K562 (cell line): ENCODE measurements at regions not wholly inside any gene's neighbourhood (a gene's known extent, or its start where the extent isn't known, plus 50 kb on each side); places are given as distances from the start of the nearest gene placed in this dataset.

Experiments used
- ATAC-seq: fragments of 200-7000 bp; cut with Tn5 transposase; 3 replicates; pipeline ENCODE4 v1.9.1; 2020; ENCODE audit warnings: moderate library complexity
- BruUV-seq: library from RNA; stranded (reverse); fragments of 400-500 nt; replicated peaks from 2 replicates; lab custom pipeline; 2021; lab: Mats Ljungman, UMichigan
- CTCF ChIA-PET: fragments of 300-600 bp; formaldehyde crosslinking; extraction: SDS; loops from one replicate; lab custom pipeline; 2021; ENCODE audit warnings: low intra/inter-chr PET ratio; lab: Yijun Ruan, JAX
- POLR2A ChIA-PET: fragments of 300-600, 350-650 bp; sonication (Branson Sonifier 250); formaldehyde crosslinking; extraction: SDS; loops from one replicate; lab custom pipeline; 2021; ENCODE audit warnings: antibody characterized with exemption, inconsistent platforms; lab: Yijun Ruan, JAX
- DNase-seq, 4 experiments: peaks; one replicate each; pipeline versions ENCODE4 v3.0.0 to v3.0.0-alpha.2; 2011 to 2018; ENCODE audit warnings: low spot score in 3 of 4, mixed read lengths in 3 of 4; ENCODE audit errors: extremely low read depth in 1 of 4
- FAIRE-seq: peaks from 2 replicates; lab custom pipeline; 2011; peaks lifted over from hg19 to GRCh38; lab: Jason Lieb, UNC
- H2AFZ ChIP-seq: 2 replicates; pipeline ENCODE4 v1.6.0; 2011; ENCODE audit warnings: low read depth, low read length, control low read depth, inconsistent platforms
- H3K27ac ChIP-seq: fragments of 200-600 bp; 3 replicates; pipeline ENCODE4 v1.8.0; 2011; ENCODE audit warnings: low read depth, mild to moderate bottlenecking, control low read depth, inconsistent platforms, low read length, moderate library complexity, mixed read lengths; ENCODE audit errors: extremely low read depth
- H3K27me3 ChIP-seq, 2 experiments: fragments of 300-600 bp in 1 of 2; 2 replicates in 1 of 2; 3 replicates in 1 of 2; pipeline versions ENCODE4 v1.6.0 to v1.8.0; 2011; ENCODE audit warnings: inconsistent platforms in 2 of 2, low read length in 2 of 2, mild to moderate bottlenecking in 1 of 2, mixed read lengths in 1 of 2, moderate library complexity in 1 of 2; ENCODE audit not compliant: control insufficient read depth in 2 of 2, insufficient read depth in 2 of 2
- H3K36me3 ChIP-seq: fragments of 300-600 bp; 3 replicates; pipeline ENCODE4 v1.8.0; 2011; ENCODE audit warnings: mild to moderate bottlenecking, low read length, inconsistent platforms; ENCODE audit not compliant: control insufficient read depth, insufficient read depth
- H3K4me1 ChIP-seq, 2 experiments: fragments of 200-600 bp in 1 of 2; replicated peaks in 1 of 2; 2 replicates in 1 of 2; 3 replicates in 1 of 2; pipeline versions ENCODE4 v1.5.1 to v1.8.0; 2011; ENCODE audit warnings: inconsistent platforms in 2 of 2, low read length in 2 of 2, mild to moderate bottlenecking in 1 of 2, mixed read lengths in 1 of 2, moderate library complexity in 1 of 2; ENCODE audit not compliant: control insufficient read depth in 2 of 2, insufficient read depth in 2 of 2
- H3K4me2 ChIP-seq: 2 replicates; pipeline ENCODE4 v1.6.1; 2011; ENCODE audit warnings: low read length, control low read depth, inconsistent platforms, mixed read lengths; ENCODE audit not compliant: insufficient read depth
- H3K4me3 ChIP-seq: fragments of 200-600 bp; sonication (generic), shearing (Covaris generic); 2 replicates; pipeline ENCODE4 v1.5.1; 2016; ENCODE audit warnings: control low read depth, inconsistent platforms
- H3K79me2 ChIP-seq: fragments of 200-600 bp; 3 replicates; pipeline ENCODE4 v1.8.0; 2011; ENCODE audit warnings: low read length, inconsistent platforms; ENCODE audit not compliant: control insufficient read depth, insufficient read depth
- H3K9ac ChIP-seq, 2 experiments: 2 replicates each; pipeline versions ENCODE4 v1.6.0 to v1.6.1; 2011; ENCODE audit warnings: low read depth in 2 of 2, low read length in 2 of 2, control low read depth in 1 of 2, inconsistent platforms in 1 of 2, mild to moderate bottlenecking in 1 of 2, mixed read lengths in 1 of 2; ENCODE audit not compliant: insufficient read depth in 1 of 2
- H3K9me1 ChIP-seq: one replicate; pipeline ENCODE4 v1.6.0; 2011; ENCODE audit warnings: inconsistent platforms, mild to moderate bottlenecking, low read length, moderate library complexity; ENCODE audit not compliant: control insufficient read depth, insufficient read depth
- H3K9me3 ChIP-seq: replicated peaks from 2 replicates; pipeline ENCODE4 v1.5.1; 2011; ENCODE audit warnings: low read depth, low read length, inconsistent platforms; ENCODE audit not compliant: control insufficient read depth, insufficient read depth
- H4K20me1 ChIP-seq: replicated peaks from 2 replicates; pipeline ENCODE4 v1.6.1; 2011; ENCODE audit warnings: low read length, inconsistent platforms, mixed read lengths; ENCODE audit not compliant: control insufficient read depth, insufficient read depth
- ELK3 ChIP-seq: fragments of 450-650 bp; formaldehyde crosslinking; IDR thresholded peaks from 2 replicates; pipeline ENCODE4 v1.4.0; 2020; ENCODE audit warnings: mild to moderate bottlenecking
- GABPA ChIP-seq: fragments of 200-800 bp; sonication (Bioruptor generic); conservative IDR thresholded peaks from 2 replicates; pipeline ENCODE4 v1.6.1; 2016; ENCODE audit warnings: low read depth, missing genetic modification characterization, missing compliant biosample characterization
- HDAC6 ChIP-seq: IDR thresholded peaks from 2 replicates; pipeline ENCODE4 v1.6.1; 2012; ENCODE audit warnings: low read depth, mild to moderate bottlenecking, control low read depth, inconsistent platforms, low read length, moderate library complexity
- NFATC3 ChIP-seq: fragments of 450-650 bp; IDR thresholded peaks from 2 replicates; pipeline ENCODE4 v1.6.1; 2017; ENCODE audit warnings: mild to moderate bottlenecking
- RBM25 ChIP-seq: fragments of 200-400 bp; formaldehyde crosslinking; IDR thresholded peaks from 2 replicates; pipeline ENCODE4 v1.6.1; 2018; ENCODE audit warnings: low read length, low read depth, moderate library complexity; ENCODE audit not compliant: severe bottlenecking
- SMARCA4 ChIP-seq: fragments of 450-650 bp; IDR thresholded peaks from 2 replicates; pipeline ENCODE4 v1.6.1; 2016
- STAG1 ChIP-seq: sonication (generic); formaldehyde crosslinking; IDR thresholded peaks from 2 replicates; pipeline ENCODE4 v1.5.0; 2020; ENCODE audit warnings: missing genetic modification reagents, borderline replicate concordance
- XRCC4 ChIP-seq: IDR thresholded peaks from one replicate; pipeline ENCODE4 v1.6.1; 2011; ENCODE audit not compliant: insufficient read depth, insufficient read length; ENCODE audit errors: extremely low read depth
- ZEB2 ChIP-seq: fragments of 450-650 bp; IDR thresholded peaks from 2 replicates; pipeline ENCODE4 v1.6.1; 2016
- ZNF140 ChIP-seq: fragments of 250-450 bp; sonication (Bioruptor Pico); IDR thresholded peaks from 2 replicates; pipeline ENCODE4 v1.8.0; 2021; ENCODE audit warnings: moderate library complexity, mild to moderate bottlenecking, inconsistent platforms
- ZNF253 ChIP-seq: fragments of 250-450 bp; sonication (Bioruptor Pico); conservative IDR thresholded peaks from 2 replicates; pipeline ENCODE4 v1.6.1; 2021; ENCODE audit warnings: mild to moderate bottlenecking
- ZNF277 ChIP-seq: fragments of 250-450 bp; sonication (Bioruptor Pico); IDR thresholded peaks from 2 replicates; pipeline ENCODE4 v1.8.0; 2022; ENCODE audit warnings: inconsistent platforms, mild to moderate bottlenecking, moderate library complexity, borderline replicate concordance
- ZNF41 ChIP-seq: fragments of 250-450 bp; sonication (Bioruptor Pico); conservative IDR thresholded peaks from 2 replicates; pipeline ENCODE4 v1.4.0; 2020; ENCODE audit warnings: mild to moderate bottlenecking
- ZNF75A ChIP-seq: fragments of 450-650 bp; formaldehyde crosslinking; IDR thresholded peaks from 2 replicates; pipeline ENCODE4 v1.4.0; 2020; ENCODE audit warnings: mild to moderate bottlenecking
- WGBS: fragments of 100-300 bp; shearing (Covaris generic); methylation state at CpG from one replicate; pipeline ENCODE4 v1.1.6; 2016; ENCODE audit warnings: low coverage, mixed read lengths; ENCODE audit not compliant: insufficient coverage; ENCODE audit errors: missing lambda C conversion rate; 5-methylcytosine and 5-hydroxymethylcytosine counted together
- in situ Hi-C: fragments of 300-500 bp; cut with MboI; formaldehyde crosslinking; loops from 4 replicates; pipeline ENCODE4 v1.15.0; 2018; ENCODE audit warnings: inconsistent platforms, mixed read lengths
- intact Hi-C: fragments of 100-400 bp; cut with micrococcal nuclease; formaldehyde crosslinking; loops from 2 replicates; pipeline ENCODE4 v1.14.2; 2022
- TF ChIP-seq, protein P1 (sequence below): fragments of 250-450 bp; sonication (Bioruptor Pico); IDR thresholded peaks from 2 replicates; pipeline ENCODE4 v1.5.0; 2021

GRCh38 chr1:168480997-168481396, 62.8 kb downstream of the XCL2 start:
- intact Hi-C loops, result no loop called here
- H2AFZ ChIP-seq, result no peak overlapping the region
- TF ChIP-seq ZEB2 (no peak), ZNF75A (no peak), SMARCA4 (no peak), ZNF140 (no peak), HDAC6 (no peak), XRCC4 (no peak), ELK3 (CRISPR knock-in tag) (no peak), NFATC3 (no peak), ZNF277 (CRISPR knock-in tag) (no peak), ZNF41 (no peak), GABPA (no peak), RBM25 (no peak), ZNF253 (CRISPR knock-in tag) (no peak), STAG1 (no peak)
- TF ChIP-seq, protein P1, sequence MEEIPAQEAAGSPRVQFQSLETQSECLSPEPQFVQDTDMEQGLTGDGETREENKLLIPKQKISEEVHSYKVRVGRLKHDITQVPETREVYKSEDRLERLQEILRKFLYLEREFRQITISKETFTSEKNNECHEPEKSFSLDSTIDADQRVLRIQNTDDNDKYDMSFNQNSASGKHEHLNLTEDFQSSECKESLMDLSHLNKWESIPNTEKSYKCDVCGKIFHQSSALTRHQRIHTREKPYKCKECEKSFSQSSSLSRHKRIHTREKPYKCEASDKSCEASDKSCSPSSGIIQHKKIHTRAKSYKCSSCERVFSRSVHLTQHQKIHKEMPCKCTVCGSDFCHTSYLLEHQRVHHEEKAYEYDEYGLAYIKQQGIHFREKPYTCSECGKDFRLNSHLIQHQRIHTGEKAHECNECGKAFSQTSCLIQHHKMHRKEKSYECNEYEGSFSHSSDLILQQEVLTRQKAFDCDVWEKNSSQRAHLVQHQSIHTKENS, result no peak
- no peaks in the 10 kb centered on the region for H3K36me3 ChIP-seq
- FAIRE-seq (no peak), DNase-seq (no peak), ATAC-seq (no peak)
- no peak overlapping the region for H3K4me3 ChIP-seq
- H3K27me3 ChIP-seq, result peaks cover 0 to 9% of the 10 kb centered on the region in 2 experiments; a peak in 2 of 5 replicates
- H3K79me2 ChIP-seq, result no peaks in the 10 kb centered on the region
- no peaks in the 10 kb centered on the region for H3K9me3 ChIP-seq
- H3K4me2 ChIP-seq, result no peak overlapping the region
- ChIA-PET CTCF (no interaction called here), POLR2A (interaction anchor here (0.6 to 1.1 kb wide), 2 partner anchors 10 to 11 kb away, joined by 3 to 4 read pairs; no protein-coding TSS in a partner anchor)
- no peaks in the 10 kb centered on the region for H3K9me1 ChIP-seq
- H3K4me1 ChIP-seq, result no peaks in the 10 kb centered on the region; a peak in 1 of 5 replicates
- no peak overlapping the region for H3K27ac ChIP-seq
- BruUV-seq, result no TSS peak
- H4K20me1 ChIP-seq, result no peaks in the 10 kb centered on the region
- in situ Hi-C loops, result no loop called here
- 12% methylated on average over 2 of the region's 2 CpGs for WGBS
- no peak overlapping the region for H3K9ac ChIP-seq
